Caco-2 (cell line): ENCODE measurements at regions not wholly inside any gene's neighbourhood (a gene's known extent, or its start where the extent isn't known, plus 50 kb on each side); places are given as distances from the start of the nearest gene placed in this dataset.

Experiments used
- BruUV-seq: library from RNA; stranded (reverse); fragments of 400-500 nt; replicated peaks from 2 replicates; lab custom pipeline; 2021; lab: Mats Ljungman, UMichigan
- CTCF ChIA-PET: fragments of 300-600 bp; sonication (Branson Sonifier 250); formaldehyde crosslinking; loops from one replicate; lab custom pipeline; 2022; ENCODE audit warnings: antibody characterized with exemption; lab: Charles Lee
- POLR2A ChIA-PET: fragments of 300-600 bp; sonication (Branson Sonifier 250); formaldehyde crosslinking; loops from one replicate; lab custom pipeline; 2022; ENCODE audit warnings: antibody characterized with exemption; lab: Charles Lee
- DNase-seq, 2 experiments: peaks; one replicate each; pipeline versions ENCODE4 v3.0.0 to v3.0.0-alpha.2; 2020 to 2022
- H3K27me3 ChIP-seq: replicated peaks from 2 replicates; pipeline ENCODE4 v1.6.0; 2011; ENCODE audit warnings: low read length; ENCODE audit not compliant: control insufficient read depth, insufficient read depth
- H3K36me3 ChIP-seq: 2 replicates; pipeline ENCODE4 v1.5.1; 2011; ENCODE audit warnings: low read length; ENCODE audit not compliant: control insufficient read depth, insufficient read depth
- H3K4me1 ChIP-seq: fragments of 250-450 bp; sonication (Bioruptor Pico); 2 replicates; pipeline ENCODE4 v1.5.1; 2020; ENCODE audit warnings: mild to moderate bottlenecking
- H3K4me3 ChIP-seq: 2 replicates; pipeline ENCODE4 v1.5.1; 2011; ENCODE audit warnings: low read depth, mild to moderate bottlenecking, control low read depth, low read length
- H3K9me3 ChIP-seq: fragments of 250-450 bp; sonication (Bioruptor Pico); 2 replicates; pipeline ENCODE4 v1.5.1; 2020; ENCODE audit warnings: mild to moderate bottlenecking, moderate library complexity
- H3K27ac Mint-ChIP-seq: one replicate; pipeline ENCODE4 v1.8.0; 2022; ENCODE audit warnings: mixed read lengths; ENCODE audit not compliant: unreplicated experiment
- H3K27me3 Mint-ChIP-seq: one replicate; pipeline ENCODE4 v1.8.0; 2022; ENCODE audit warnings: mixed read lengths; ENCODE audit not compliant: insufficient read depth, unreplicated experiment
- H3K36me3 Mint-ChIP-seq: one replicate; pipeline ENCODE4 v1.8.0; 2022; ENCODE audit warnings: mild to moderate bottlenecking, mixed read lengths; ENCODE audit not compliant: insufficient read depth, unreplicated experiment
- H3K4me1 Mint-ChIP-seq: one replicate; pipeline ENCODE4 v1.8.0; 2022; ENCODE audit warnings: low read depth, mixed read lengths; ENCODE audit not compliant: unreplicated experiment
- H3K4me3 Mint-ChIP-seq: one replicate; pipeline ENCODE4 v1.8.0; 2022; ENCODE audit warnings: mild to moderate bottlenecking, moderate library complexity, mixed read lengths; ENCODE audit not compliant: unreplicated experiment
- H3K9me3 Mint-ChIP-seq: one replicate; pipeline ENCODE4 v1.8.0; 2022; ENCODE audit warnings: mixed read lengths; ENCODE audit not compliant: unreplicated experiment
- CTCF ChIP-seq, 2 experiments: fragments of 200-600 bp in 1 of 2; IDR thresholded peaks; 1 replicate in 1 of 2; 2 replicates in 1 of 2; pipeline versions ENCODE4 v1.5.1 to v1.8.0; 2011 to 2022; ENCODE audit warnings: antibody characterized with exemption in 1 of 2, control low read depth in 1 of 2, inconsistent platforms in 1 of 2, low read depth in 1 of 2, low read length in 1 of 2, mild to moderate bottlenecking in 1 of 2, moderate library complexity in 1 of 2; ENCODE audit not compliant: insufficient read depth in 1 of 2, severe bottlenecking in 1 of 2, unreplicated experiment in 1 of 2
- intact Hi-C: fragments of 100-400 bp; cut with micrococcal nuclease; formaldehyde crosslinking; loops from one replicate; pipeline ENCODE4 v1.10.0; 2022; ENCODE audit not compliant: unreplicated experiment

GRCh38 chr5:164832516-164832915 is 1327.1 kb downstream of the MAT2B start:
- Mint-ChIP-seq H3K4me3 (no peak overlapping the region), H3K9me3 (no peaks in the 10 kb centered on the region), H3K4me1 (no peaks in the 10 kb centered on the region), H3K27ac (no peak overlapping the region), H3K36me3 (no peaks in the 10 kb centered on the region), H3K27me3 (no peaks in the 10 kb centered on the region)
- no peak for TF ChIP-seq CTCF (IDR thresholded peaks at IDR 0.05; ENCODE audit: insufficient read depth in 1 of 2, low read depth in 1 of 2, low read length in 1 of 2, severe bottlenecking in 1 of 2, unreplicated experiment in 1 of 2)
- BruUV-seq: no TSS peak
- intact Hi-C loops: no loop called here
- H3K36me3 ChIP-seq: no peaks in the 10 kb centered on the region
- H3K4me3 ChIP-seq: no peak overlapping the region
- no peak for DNase-seq
- ChIA-PET CTCF (no interaction called here), POLR2A (no interaction called here)
- H3K4me1 ChIP-seq: no peaks in the 10 kb centered on the region
- H3K9me3 ChIP-seq: no peaks in the 10 kb centered on the region
- no peaks in the 10 kb centered on the region for H3K27me3 ChIP-seq

- ChIA-PET CTCF (no interaction called here), POLR2A (no interaction called here)
- Mint-ChIP-seq H3K4me3 (no peak overlapping the region), H3K36me3 (no peaks in the 10 kb centered on the region), H3K27me3 (no peaks in the 10 kb centered on the region), H3K4me1 (no peaks in the 10 kb centered on the region), H3K9me3 (no peaks in the 10 kb centered on the region), H3K27ac (no peak overlapping the region)
- intact Hi-C loops: no loop called here
- no peak for TF ChIP-seq CTCF (IDR thresholded peaks at IDR 0.05; ENCODE audit: insufficient read depth in 1 of 2, low read depth in 1 of 2, low read length in 1 of 2, severe bottlenecking in 1 of 2, unreplicated experiment in 1 of 2)
- BruUV-seq: no TSS peak
- no peaks in the 10 kb centered on the region for H3K27me3 ChIP-seq
- no peak overlapping the region for H3K4me3 ChIP-seq
- H3K9me3 ChIP-seq: no peaks in the 10 kb centered on the region
- no peaks in the 10 kb centered on the region for H3K4me1 ChIP-seq
- no peaks in the 10 kb centered on the region for H3K36me3 ChIP-seq
- no peak for DNase-seq
Observed at GRCh38 chr5:164844348-164844747, 1338.9 kb downstream of the MAT2B start.

- Histone ChIP-seq H3K4me1 (no peaks in the 10 kb centered on the region), H3K36me3 (no peaks in the 10 kb centered on the region), H3K27me3 (no peaks in the 10 kb centered on the region), H3K4me3 (no peak overlapping the region), H3K9me3 (no peaks in the 10 kb centered on the region)
- no peak for DNase-seq
- H3K36me3 Mint-ChIP-seq: no peaks in the 10 kb centered on the region
- H3K27me3 Mint-ChIP-seq: no peaks in the 10 kb centered on the region
- no TSS peak for BruUV-seq
- no peaks in the 10 kb centered on the region for H3K9me3 Mint-ChIP-seq
- H3K4me1 Mint-ChIP-seq: no peaks in the 10 kb centered on the region
- intact Hi-C loops: no loop called here
- no peak for TF ChIP-seq CTCF (IDR thresholded peaks at IDR 0.05; ENCODE audit: insufficient read depth in 1 of 2, low read depth in 1 of 2, low read length in 1 of 2, severe bottlenecking in 1 of 2, unreplicated experiment in 1 of 2)
- H3K4me3 Mint-ChIP-seq: no peak overlapping the region
- H3K27ac Mint-ChIP-seq: no peak overlapping the region
- POLR2A ChIA-PET: no interaction called here
- CTCF ChIA-PET: no interaction called here
Observed at GRCh38 chr5:164860896-164861295, 1355.5 kb downstream of the MAT2B start.
